Smooth muscle cell (in vitro differentiated cells): ENCODE measurements at regions not wholly inside any gene's neighbourhood (a gene's known extent, or its start where the extent isn't known, plus 50 kb on each side); places are given as distances from the start of the nearest gene placed in this dataset.
"Not testable (repeated sequence)": the region's sequence is repeated elsewhere in the genome, so short reads cannot be mapped to it uniquely, and the experiment has no call there.

ENCODE experiments used
- DNase-seq: peaks from one replicate; lab custom pipeline; 2025; ENCODE audit not compliant: unreplicated experiment; lab: John Stamatoyannopoulos, UW
- H2AFZ ChIP-seq: fragments of 200-600 bp; sonication (generic); 2 replicates; pipeline ENCODE4 v1.6.0; 2016; ENCODE audit warnings: antibody characterized with exemption, low read depth, mild to moderate bottlenecking
- H3F3A ChIP-seq: fragments of 200-600 bp; sonication (generic); 2 replicates; pipeline ENCODE4 v1.6.0; 2017; ENCODE audit warnings: antibody characterized with exemption, low read depth
- H3K27ac ChIP-seq: fragments of 200-600 bp; sonication (generic); 2 replicates; pipeline ENCODE4 v1.5.1; 2016; ENCODE audit warnings: low read depth, mild to moderate bottlenecking
- H3K27me3 ChIP-seq: fragments of 200-600 bp; sonication (generic); 2 replicates; pipeline ENCODE4 v1.6.1; 2016; ENCODE audit warnings: low read depth, mild to moderate bottlenecking
- H3K36me3 ChIP-seq: fragments of 200-600 bp; sonication (generic); 2 replicates; pipeline ENCODE4 v1.5.1; 2016; ENCODE audit warnings: low read depth
- H3K4me1 ChIP-seq: fragments of 200-600 bp; sonication (generic); 2 replicates; pipeline ENCODE4 v1.5.1; 2016; ENCODE audit warnings: low read depth
- H3K4me2 ChIP-seq: fragments of 200-600 bp; sonication (generic); 2 replicates; pipeline ENCODE4 v1.6.0; 2016; ENCODE audit warnings: mild to moderate bottlenecking
- H3K4me3 ChIP-seq: fragments of 200-600 bp; sonication (generic); 2 replicates; pipeline ENCODE4 v1.5.1; 2016; ENCODE audit warnings: mild to moderate bottlenecking
- H3K79me2 ChIP-seq: fragments of 200-600 bp; sonication (generic); 2 replicates; pipeline ENCODE4 v1.6.0; 2016; ENCODE audit warnings: low read depth, mild to moderate bottlenecking
- H3K9ac ChIP-seq: fragments of 200-600 bp; sonication (generic); 2 replicates; pipeline ENCODE4 v1.6.0; 2016; ENCODE audit warnings: low read depth
- H3K9me3 ChIP-seq: fragments of 200-600 bp; sonication (generic); replicated peaks from 2 replicates; pipeline ENCODE4 v1.5.1; 2016; ENCODE audit warnings: low read depth
- H4K20me1 ChIP-seq: fragments of 200-600 bp; sonication (generic); 2 replicates; pipeline ENCODE4 v1.6.0; 2016; ENCODE audit warnings: low read depth
- WGBS: methylation state at CpG from one replicate; pipeline ENCODE4 v1.1.7; 2016; ENCODE audit warnings: low lambda C conversion rate; 5-methylcytosine and 5-hydroxymethylcytosine counted together
- TF ChIP-seq, protein P1 (sequence below): fragments of 200-600 bp; sonication (generic); IDR thresholded peaks from 2 replicates; pipeline ENCODE4 v1.5.1; 2017; ENCODE audit warnings: borderline replicate concordance, mild to moderate bottlenecking, antibody characterized with exemption; ENCODE audit not compliant: insufficient read depth, poor library complexity, severe bottlenecking

DNA sequence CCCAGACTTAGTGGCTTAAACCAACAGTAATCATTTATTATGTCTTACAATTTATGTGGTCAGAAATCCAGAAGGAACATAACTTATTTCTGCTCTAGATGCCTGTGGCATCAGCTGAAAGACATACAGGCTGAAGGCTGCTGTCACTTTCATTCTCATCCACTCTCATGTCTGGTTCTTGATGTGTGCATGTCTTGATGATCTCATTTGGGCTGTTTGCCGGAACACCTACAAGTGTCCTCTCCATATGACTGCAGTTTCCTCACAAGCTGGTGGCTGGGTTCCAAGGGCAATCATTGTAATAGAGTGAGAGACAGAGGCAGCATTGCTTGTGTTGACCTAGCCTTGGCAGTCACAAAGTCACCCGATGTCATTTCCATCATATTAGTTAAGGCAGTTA is 1375.9 kb upstream of the RAG2 start:
- Histone ChIP-seq H3K36me3 (no peaks in the 10 kb centered on the region), H3K4me2 (no peak overlapping the region), H3K4me3 (no peak overlapping the region), H3K9me3 (no peaks in the 10 kb centered on the region), H3F3A (peaks cover 4% of the 10 kb centered on the region), H3K4me1 (peaks cover 13% of the 10 kb centered on the region), H3K9ac (no peak overlapping the region), H3K27me3 (no peaks in the 10 kb centered on the region), H3K79me2 (no peaks in the 10 kb centered on the region), H4K20me1 (no peaks in the 10 kb centered on the region), H2AFZ (peak overlapping the region; percentile 42), H3K27ac (no peak overlapping the region)
- no peak for DNase-seq
- 54% methylated on average over 2 of the region's 2 CpGs for WGBS
- TF ChIP-seq, protein P1, sequence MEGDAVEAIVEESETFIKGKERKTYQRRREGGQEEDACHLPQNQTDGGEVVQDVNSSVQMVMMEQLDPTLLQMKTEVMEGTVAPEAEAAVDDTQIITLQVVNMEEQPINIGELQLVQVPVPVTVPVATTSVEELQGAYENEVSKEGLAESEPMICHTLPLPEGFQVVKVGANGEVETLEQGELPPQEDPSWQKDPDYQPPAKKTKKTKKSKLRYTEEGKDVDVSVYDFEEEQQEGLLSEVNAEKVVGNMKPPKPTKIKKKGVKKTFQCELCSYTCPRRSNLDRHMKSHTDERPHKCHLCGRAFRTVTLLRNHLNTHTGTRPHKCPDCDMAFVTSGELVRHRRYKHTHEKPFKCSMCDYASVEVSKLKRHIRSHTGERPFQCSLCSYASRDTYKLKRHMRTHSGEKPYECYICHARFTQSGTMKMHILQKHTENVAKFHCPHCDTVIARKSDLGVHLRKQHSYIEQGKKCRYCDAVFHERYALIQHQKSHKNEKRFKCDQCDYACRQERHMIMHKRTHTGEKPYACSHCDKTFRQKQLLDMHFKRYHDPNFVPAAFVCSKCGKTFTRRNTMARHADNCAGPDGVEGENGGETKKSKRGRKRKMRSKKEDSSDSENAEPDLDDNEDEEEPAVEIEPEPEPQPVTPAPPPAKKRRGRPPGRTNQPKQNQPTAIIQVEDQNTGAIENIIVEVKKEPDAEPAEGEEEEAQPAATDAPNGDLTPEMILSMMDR, result no peak

DNA sequence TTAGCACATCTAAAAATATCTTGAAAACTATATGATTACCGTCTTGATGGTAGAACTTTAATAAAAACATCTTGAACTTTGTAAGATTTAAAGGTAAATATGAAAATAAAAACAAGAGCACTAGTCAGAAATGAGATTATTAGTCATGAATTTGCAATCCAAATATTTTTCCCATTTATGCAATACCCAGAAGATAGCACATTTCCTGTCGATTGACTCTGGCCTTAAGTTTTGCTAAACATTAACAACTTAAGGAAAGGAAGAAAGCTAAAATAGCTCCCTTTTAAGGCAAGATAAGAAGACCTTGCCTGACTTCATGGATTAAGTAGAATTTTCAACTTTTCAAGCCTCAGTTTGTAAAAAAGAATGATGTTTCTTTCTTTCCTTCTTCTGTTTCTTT is 1374.7 kb upstream of the RAG2 start:
- peak overlapping the region; percentile 60 for H3K27ac ChIP-seq
- WGBS, result 26% methylated on average over 2 of the region's 2 CpGs
- H3K36me3 ChIP-seq, result no peaks in the 10 kb centered on the region
- H4K20me1 ChIP-seq, result no peaks in the 10 kb centered on the region
- H3K79me2 ChIP-seq, result no peaks in the 10 kb centered on the region
- TF ChIP-seq, protein P1, result no peak
- no peaks in the 10 kb centered on the region for H3K9me3 ChIP-seq
- H3K4me2 ChIP-seq, result peak overlapping the region; percentile 50
- peaks cover 7% of the 10 kb centered on the region for H3K4me1 ChIP-seq
- DNase-seq, result no peak
- peak overlapping the region; percentile 50 for H2AFZ ChIP-seq
- H3K9ac ChIP-seq, result no peak overlapping the region
- H3K27me3 ChIP-seq, result no peaks in the 10 kb centered on the region
- H3F3A ChIP-seq, result peaks cover 4% of the 10 kb centered on the region
- no peak overlapping the region for H3K4me3 ChIP-seq

DNA sequence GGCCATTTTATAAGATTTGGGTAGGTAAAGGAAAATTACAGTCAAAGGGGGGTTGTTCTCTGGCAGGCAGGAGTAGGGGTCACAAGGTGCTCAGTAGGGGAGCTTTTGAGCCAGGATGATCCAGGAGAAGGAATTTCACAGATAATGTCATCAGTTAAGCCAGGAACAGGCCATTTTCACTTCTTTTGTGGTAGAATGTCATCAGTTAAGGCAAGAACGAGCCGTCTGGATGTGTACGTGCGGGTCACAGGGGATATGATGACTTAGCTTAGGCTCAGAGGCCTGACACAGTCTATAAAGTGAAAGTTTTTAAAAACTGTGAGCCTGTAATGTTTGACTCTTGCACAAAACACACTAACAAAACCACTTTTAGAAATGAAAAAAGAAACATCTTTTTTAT is 1371.3 kb upstream of the RAG2 start:
- not testable (repeated sequence) for H3K27ac ChIP-seq, H3K79me2 ChIP-seq, H3K4me3 ChIP-seq, H3K27me3 ChIP-seq, DNase-seq, H3F3A ChIP-seq, H4K20me1 ChIP-seq, H3K9me3 ChIP-seq, H3K4me1 ChIP-seq, H3K36me3 ChIP-seq, H3K9ac ChIP-seq
- 5% methylated on average over 4 of the region's 4 CpGs for WGBS
- Histone ChIP-seq H2AFZ (peak overlapping the region; percentile 63), H3K4me2 (peak overlapping the region; percentile 32)

DNA sequence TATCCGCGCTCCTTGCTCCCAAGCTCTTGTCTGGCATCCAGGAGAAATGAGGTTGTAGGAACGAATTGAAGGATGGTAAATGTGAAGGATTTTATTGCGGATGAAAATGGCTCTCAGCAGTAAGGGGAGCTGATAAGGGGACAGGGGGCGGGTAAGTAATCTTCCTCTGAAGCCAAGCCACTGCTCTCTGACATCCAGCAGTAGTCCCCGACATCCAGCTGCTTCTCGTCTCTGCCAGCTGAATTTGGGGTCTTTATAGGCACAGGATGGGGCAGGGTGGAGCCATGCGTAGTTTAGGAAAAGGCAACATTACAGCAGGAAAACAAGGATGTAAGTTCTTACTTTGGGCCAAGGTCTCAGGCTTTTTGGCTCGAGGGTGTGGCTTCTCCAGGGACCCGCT is 1370.1 kb upstream of the RAG2 start:
- H3K9ac ChIP-seq, result no peak overlapping the region
- no peaks in the 10 kb centered on the region for H3K36me3 ChIP-seq
- H3K4me3 ChIP-seq, result no peak overlapping the region
- peaks cover 2% of the 10 kb centered on the region for H3K4me1 ChIP-seq
- DNase-seq, result no peak
- H3K4me2 ChIP-seq, result no peak overlapping the region
- H3K9me3 ChIP-seq, result no peaks in the 10 kb centered on the region
- WGBS, result 55% methylated on average over 10 of the region's 10 CpGs
- H3K79me2 ChIP-seq, result no peaks in the 10 kb centered on the region
- H3K27ac ChIP-seq, result no peak overlapping the region
- H4K20me1 ChIP-seq, result no peaks in the 10 kb centered on the region
- TF ChIP-seq, protein P1, result no peak
- peaks cover 1% of the 10 kb centered on the region for H3F3A ChIP-seq
- H3K27me3 ChIP-seq, result no peaks in the 10 kb centered on the region
- no peak overlapping the region for H2AFZ ChIP-seq
